Endothelial cell of umbilical vein (primary cell): ENCODE measurements at regions not wholly inside any gene's neighbourhood (a gene's known extent, or its start where the extent isn't known, plus 50 kb on each side); places are given as distances from the start of the nearest gene placed in this dataset.

Source experiments
- BruUV-seq: library from RNA; stranded (reverse); fragments of 400-500 nt; replicated peaks from 2 replicates; lab custom pipeline; 2021; lab: Mats Ljungman, UMichigan
- CTCF ChIA-PET: fragments of 300-600, 350-600 bp; sonication (Branson Sonifier 250); formaldehyde crosslinking; loops from one replicate; lab custom pipeline; 2021; ENCODE audit warnings: antibody characterized with exemption, inconsistent platforms; lab: Charles Lee
- POLR2A ChIA-PET: fragments of 300-600, 350-600 bp; sonication (Branson Sonifier 250); formaldehyde crosslinking; loops from one replicate; lab custom pipeline; 2021; ENCODE audit warnings: antibody characterized with exemption, inconsistent platforms; lab: Charles Lee
- DNase-seq: peaks from one replicate; pipeline ENCODE4 v3.0.0-alpha.2; 2011; ENCODE audit warnings: low read depth, low spot score
- FAIRE-seq: peaks from 2 replicates; lab custom pipeline; 2011; peaks lifted over from hg19 to GRCh38; lab: Jason Lieb, UNC
- H2AFZ ChIP-seq: 2 replicates; pipeline ENCODE4 v1.6.0; 2012; ENCODE audit warnings: low read depth, low read length, control low read depth, inconsistent platforms
- H3K27ac ChIP-seq: 2 replicates; pipeline ENCODE4 v1.5.1; 2011; ENCODE audit warnings: low read depth, mild to moderate bottlenecking, control low read depth, low read length, moderate library complexity; ENCODE audit not compliant: insufficient read depth
- H3K27me3 ChIP-seq, 2 experiments: 2 replicates each; pipeline versions ENCODE4 v1.6.0 to v1.6.1; 2011; ENCODE audit warnings: low read length in 2 of 2, mixed read lengths in 1 of 2; ENCODE audit not compliant: control insufficient read depth in 2 of 2, insufficient read depth in 2 of 2
- H3K36me3 ChIP-seq, 2 experiments: 2 replicates in 1 of 2; 3 replicates in 1 of 2; pipeline ENCODE4 v1.5.1; 2011; ENCODE audit warnings: low read length in 2 of 2, mild to moderate bottlenecking in 1 of 2, moderate library complexity in 1 of 2; ENCODE audit not compliant: control insufficient read depth in 2 of 2, insufficient read depth in 2 of 2; ENCODE audit errors: extremely low read depth in 1 of 2
- H3K4me1 ChIP-seq: 3 replicates; pipeline ENCODE4 v1.5.1; 2011; ENCODE audit warnings: mild to moderate bottlenecking, low read length; ENCODE audit not compliant: control insufficient read depth, insufficient read depth; ENCODE audit errors: extremely low read depth
- H3K4me2 ChIP-seq: 2 replicates; pipeline ENCODE4 v1.6.1; 2011; ENCODE audit warnings: low read length, control low read depth, mixed read lengths; ENCODE audit not compliant: insufficient read depth
- H3K4me3 ChIP-seq, 3 experiments: fragments of 200-600 bp in 1 of 3; sonication (generic), shearing (Covaris generic) in 1 of 3; replicated peaks in 1 of 3; 2 replicates each; pipeline ENCODE4 v1.5.1; 2011 to 2016; ENCODE audit warnings: control low read depth in 3 of 3, low read length in 3 of 3, mild to moderate bottlenecking in 2 of 3, inconsistent platforms in 1 of 3, low read depth in 1 of 3, moderate library complexity in 1 of 3; ENCODE audit not compliant: insufficient read depth in 1 of 3
- H3K79me2 ChIP-seq: 2 replicates; pipeline ENCODE4 v1.6.0; 2012; ENCODE audit warnings: low read length, inconsistent platforms; ENCODE audit not compliant: control insufficient read depth, insufficient read depth
- H3K9ac ChIP-seq: replicated peaks from 2 replicates; pipeline ENCODE3; 2011; ENCODE audit warnings: low read length, control low read depth; ENCODE audit not compliant: insufficient read depth; ENCODE audit errors: extremely low read depth
- H3K9me1 ChIP-seq: replicated peaks from 3 replicates; pipeline ENCODE4 v1.6.0; 2011; ENCODE audit warnings: mild to moderate bottlenecking, low read length; ENCODE audit not compliant: control insufficient read depth, insufficient read depth; ENCODE audit errors: extremely low read depth
- H3K9me3 ChIP-seq: replicated peaks from 2 replicates; pipeline ENCODE4 v1.5.1; 2012; ENCODE audit warnings: low read length, inconsistent platforms; ENCODE audit not compliant: control insufficient read depth, insufficient read depth
- H4K20me1 ChIP-seq: replicated peaks from 2 replicates; pipeline ENCODE3; 2011; ENCODE audit warnings: mild to moderate bottlenecking, low read length; ENCODE audit not compliant: control insufficient read depth, insufficient read depth; ENCODE audit errors: extremely low read depth
- CTCF ChIP-seq, 2 donors: IDR thresholded peaks; 1 replicate in 1 of 2; 2 replicates in 1 of 2; pipeline ENCODE4 v1.5.1; 2011; ENCODE audit warnings: low read length in 2 of 2, mild to moderate bottlenecking in 2 of 2, moderate library complexity in 2 of 2, control low read depth in 1 of 2, inconsistent platforms in 1 of 2, low read depth in 1 of 2; ENCODE audit not compliant: insufficient read depth in 1 of 2; ENCODE audit errors: extremely low read depth in 1 of 2
- EZH2 ChIP-seq: IDR thresholded peaks from 2 replicates; pipeline ENCODE4 v1.6.1; 2012; ENCODE audit warnings: borderline replicate concordance, low read depth, mild to moderate bottlenecking, moderate library complexity, low read length, inconsistent platforms; ENCODE audit not compliant: severe bottlenecking
- FOS ChIP-seq: IDR thresholded peaks from 2 replicates; pipeline ENCODE4 v1.6.1; 2011; ENCODE audit warnings: mild to moderate bottlenecking, low read length, moderate library complexity, borderline replicate concordance; ENCODE audit not compliant: insufficient read depth
- GATA2 ChIP-seq: IDR thresholded peaks from 2 replicates; pipeline ENCODE4 v1.7.0; 2011; ENCODE audit warnings: low read depth, mild to moderate bottlenecking, moderate library complexity, mixed read lengths, low read length; ENCODE audit not compliant: insufficient read length, insufficient read depth
- JUN ChIP-seq: IDR thresholded peaks from 2 replicates; pipeline ENCODE4 v1.6.1; 2011; ENCODE audit warnings: borderline replicate concordance, low read depth; ENCODE audit not compliant: insufficient read length, insufficient read depth
- MAX ChIP-seq: IDR thresholded peaks from 2 replicates; pipeline ENCODE4 v1.6.1; 2011; ENCODE audit not compliant: insufficient read depth, insufficient read length
- MYC ChIP-seq: IDR thresholded peaks from one replicate; pipeline ENCODE4 v1.6.1; 2011; ENCODE audit warnings: mild to moderate bottlenecking, low read depth, low read length
- POLR2A ChIP-seq: IDR thresholded peaks from 2 replicates; pipeline ENCODE4 v1.6.1; 2012; ENCODE audit warnings: low read depth, mild to moderate bottlenecking, control low read depth, low read length
- POLR2AphosphoS5 ChIP-seq: IDR thresholded peaks from 2 replicates; pipeline ENCODE4 v1.6.1; 2012; ENCODE audit warnings: low read depth, mild to moderate bottlenecking, control low read depth, low read length, moderate library complexity; ENCODE audit not compliant: insufficient read depth
- dilution Hi-C: fragments of 300-500 bp; cut with MboI; formaldehyde crosslinking; loops from one replicate; pipeline ENCODE4 v1.15.0; 2019; ENCODE audit warnings: low sequenced_read_pairs; ENCODE audit not compliant: extremely low pct_ligation_motif_present
- intact Hi-C: fragments of 100-400 bp; cut with micrococcal nuclease; formaldehyde crosslinking; loops from one replicate; pipeline ENCODE4 v1.10.0; 2022

GRCh38 chr7:47073284-47073683 lies 508.6 kb downstream of the TNS3 start:
- H3K4me3 ChIP-seq = no peak overlapping the region
- no peak for DNase-seq
- no peaks in the 10 kb centered on the region for H3K36me3 ChIP-seq
- TF ChIP-seq CTCF (IDR thresholded peaks at IDR 0.05; ENCODE audit: extremely low read depth in 1 of 2, insufficient read depth in 1 of 2, low read depth in 1 of 2, low read length in 2 of 2) = no peak
- TF ChIP-seq MAX = no peak
- no peak for TF ChIP-seq POLR2AphosphoS5
- no peak for TF ChIP-seq EZH2
- TF ChIP-seq POLR2A = no peak
- TF ChIP-seq MYC = no peak
- no peak for TF ChIP-seq JUN
- TF ChIP-seq GATA2 = no peak
- no peak for TF ChIP-seq FOS
- H3K4me1 ChIP-seq = no peaks in the 10 kb centered on the region
- no peaks in the 10 kb centered on the region for H4K20me1 ChIP-seq
- H3K27me3 ChIP-seq = peaks cover 0 to 2% of the 10 kb centered on the region in 2 experiments
- H3K79me2 ChIP-seq = no peaks in the 10 kb centered on the region
- BruUV-seq = no TSS peak
- no peak overlapping the region for H2AFZ ChIP-seq
- dilution Hi-C loops (no loop called here), intact Hi-C loops (no loop called here)
- CTCF ChIA-PET = interaction anchor here (0.7 kb wide), 1 partner anchor 65 kb away, joined by 3 read pairs; no protein-coding TSS in a partner anchor
- no peaks in the 10 kb centered on the region for H3K9me3 ChIP-seq
- H3K9me1 ChIP-seq = no peaks in the 10 kb centered on the region
- POLR2A ChIA-PET = no interaction called here
- H3K9ac ChIP-seq = no peak overlapping the region
- H3K27ac ChIP-seq = no peak overlapping the region
- no peak overlapping the region for H3K4me2 ChIP-seq
- FAIRE-seq = no peak
